ENCODE measurements at regions not wholly inside any gene's neighbourhood (a gene's known extent, or its start where the extent isn't known, plus 50 kb on each side); places are given as distances from the start of the nearest gene placed in this dataset.

DNA sequence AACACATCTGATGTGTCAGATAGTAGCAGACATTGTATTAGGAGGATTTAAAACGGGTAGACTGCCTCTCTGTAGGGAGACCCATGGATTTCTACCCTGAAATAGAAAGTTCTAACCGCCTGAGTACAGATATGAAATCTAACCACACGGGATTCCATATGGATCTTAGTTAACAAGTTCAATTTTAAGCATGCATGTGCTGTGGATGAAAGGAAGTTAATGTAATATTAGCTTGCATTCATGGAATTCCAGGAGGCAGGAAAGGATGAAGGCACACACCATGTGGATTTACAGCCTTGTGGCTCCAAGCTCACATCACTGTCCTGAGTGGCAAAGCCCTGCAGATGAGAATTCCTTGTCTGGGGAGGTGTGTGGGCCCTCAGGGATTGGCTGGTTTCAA lies 120.6 kb upstream of the IRS2 start:
- Histone ChIP-seq H3K36me3 (ENCODE audit: control insufficient read depth in 1 of 2, insufficient read depth in 2 of 2, low read length in 1 of 2) (no peaks in the 10 kb centered on the region), H3K4me3 (ENCODE audit: low read length in 2 of 2) (no peak overlapping the region), H3K27me3 (ENCODE audit: control insufficient read depth in 1 of 2, insufficient read depth in 2 of 2, low read length in 1 of 2) (no peaks in the 10 kb centered on the region), H3K4me1 (ENCODE audit: control insufficient read depth in 1 of 2, insufficient read depth in 2 of 2, low read length in 2 of 2) (no peaks in the 10 kb centered on the region), H3K9me3 (ENCODE audit: control insufficient read depth, low read length) (peaks cover 3% of the 10 kb centered on the region), H3K27ac (ENCODE audit: low read depth in 1 of 2, low read length in 2 of 2) (no peak overlapping the region)
- DNase-seq, result no peak
- WGBS, 2 donors, result 60 to 67% methylated on average over 3 of the region's 3 CpGs
- no peak for ATAC-seq (ENCODE audit: low FRiP score)
- intact Hi-C loops (cut with DNase I), result no loop called here

DNA sequence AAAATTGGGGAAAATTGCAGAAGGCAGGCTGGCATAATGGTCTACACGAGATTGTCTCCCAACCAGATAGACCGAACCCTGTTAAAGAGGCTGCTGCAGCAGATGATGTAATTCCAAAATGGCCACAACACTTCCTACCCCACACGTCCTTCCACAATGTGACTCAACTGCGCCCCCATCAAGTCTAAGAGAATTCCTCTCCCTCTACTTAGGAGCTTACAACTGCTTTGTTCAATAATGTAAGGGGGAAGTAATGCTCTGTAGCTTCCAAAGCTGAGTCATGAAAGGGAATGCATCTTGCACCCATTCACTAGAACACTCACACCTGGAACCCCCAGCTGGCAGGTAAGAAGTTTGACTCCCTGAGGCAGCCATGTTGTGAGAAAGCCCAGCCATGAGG lies 117.8 kb upstream of the IRS2 start:
- H3K36me3 ChIP-seq (ENCODE audit: control insufficient read depth in 1 of 2, insufficient read depth in 2 of 2, low read length in 1 of 2), result no peaks in the 10 kb centered on the region

DNA sequence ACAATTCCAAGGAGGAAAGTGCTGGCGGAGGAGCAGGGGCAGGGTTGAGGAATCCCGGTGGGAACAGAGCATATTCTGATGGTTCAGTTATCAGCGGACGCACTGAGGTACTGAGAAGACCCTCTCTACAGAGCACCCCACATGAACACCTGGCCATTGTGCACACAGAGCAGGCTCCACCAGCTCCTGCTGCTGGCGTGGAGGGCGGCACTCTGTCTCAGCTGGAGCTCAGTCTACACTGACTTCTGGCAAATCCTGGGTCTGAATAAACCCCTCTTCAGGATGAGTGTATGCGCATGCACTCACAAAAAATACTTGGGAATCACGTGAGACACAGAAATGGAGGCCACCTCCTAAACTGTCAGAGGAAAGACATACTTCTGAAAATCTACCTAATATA lies 114.4 kb upstream of the IRS2 start:
- Histone ChIP-seq H3K4me1 (ENCODE audit: control insufficient read depth in 1 of 2, insufficient read depth in 2 of 2, low read length in 2 of 2) (no peaks in the 10 kb centered on the region), H3K27me3 (ENCODE audit: control insufficient read depth in 1 of 2, insufficient read depth in 2 of 2, low read length in 1 of 2) (no peaks in the 10 kb centered on the region), H3K9me3 (ENCODE audit: control insufficient read depth, low read length) (peaks cover 2% of the 10 kb centered on the region), H3K27ac (ENCODE audit: low read depth in 1 of 2, low read length in 2 of 2) (no peak overlapping the region), H3K36me3 (ENCODE audit: control insufficient read depth in 1 of 2, insufficient read depth in 2 of 2, low read length in 1 of 2) (no peaks in the 10 kb centered on the region), H3K4me3 (ENCODE audit: low read length in 2 of 2) (no peak overlapping the region)
- ATAC-seq (ENCODE audit: low FRiP score) (no peak), DNase-seq (no peak)
- intact Hi-C loops (cut with DNase I), result no loop called here
- WGBS, 2 donors, result 78 to 83% methylated on average over 8 of the region's 8 CpGs

More for the DNA sequence above, 117.8 kb upstream of the IRS2 start:
- Histone ChIP-seq H3K4me1 (ENCODE audit: control insufficient read depth in 1 of 2, insufficient read depth in 2 of 2, low read length in 2 of 2) (no peaks in the 10 kb centered on the region), H3K27ac (ENCODE audit: low read depth in 1 of 2, low read length in 2 of 2) (no peak overlapping the region), H3K9me3 (ENCODE audit: control insufficient read depth, low read length) (peaks cover 3% of the 10 kb centered on the region), H3K4me3 (ENCODE audit: low read length in 2 of 2) (no peak overlapping the region), H3K27me3 (ENCODE audit: control insufficient read depth in 1 of 2, insufficient read depth in 2 of 2, low read length in 1 of 2) (no peaks in the 10 kb centered on the region)
- 71 to 79% methylated on average over 4 of the region's 4 CpGs for WGBS, 2 donors
- intact Hi-C loops (cut with DNase I), result no loop called here
- ATAC-seq (ENCODE audit: low FRiP score) (no peak), DNase-seq (no peak)

DNA sequence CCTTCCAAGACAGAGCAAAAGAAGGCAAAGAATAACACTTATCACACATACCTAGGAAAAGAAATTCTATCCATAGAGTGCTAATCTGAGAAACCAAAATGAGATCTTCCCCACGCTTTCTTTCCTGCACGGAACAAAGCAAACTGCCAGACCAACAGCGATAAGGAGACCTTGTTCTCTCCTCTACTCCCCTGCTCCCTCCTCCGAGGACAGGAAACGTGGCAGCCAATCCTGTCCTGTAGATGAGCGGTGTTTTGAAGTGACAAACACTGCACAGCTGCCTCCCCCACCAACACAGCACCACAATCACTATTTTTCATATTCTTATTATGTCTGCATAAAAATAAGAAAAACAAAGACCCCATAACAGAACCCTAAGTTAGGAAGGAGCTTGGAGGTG lies 113.9 kb upstream of the IRS2 start:
- no peak overlapping the region for H3K4me3 ChIP-seq (ENCODE audit: low read length in 2 of 2)
- WGBS, 2 donors, result 5 to 16% methylated on average over 6 of the region's 6 CpGs
- H3K9me3 ChIP-seq (ENCODE audit: control insufficient read depth, low read length), result peaks cover 2% of the 10 kb centered on the region
- intact Hi-C loops (cut with DNase I), result no loop called here
- no peaks in the 10 kb centered on the region for H3K4me1 ChIP-seq (ENCODE audit: control insufficient read depth in 1 of 2, insufficient read depth in 2 of 2, low read length in 2 of 2)
- ATAC-seq (ENCODE audit: low FRiP score) (no peak), DNase-seq (no peak)
- H3K27ac ChIP-seq (ENCODE audit: low read depth in 1 of 2, low read length in 2 of 2), result no peak overlapping the region
- no peaks in the 10 kb centered on the region for H3K27me3 ChIP-seq (ENCODE audit: control insufficient read depth in 1 of 2, insufficient read depth in 2 of 2, low read length in 1 of 2)
- H3K36me3 ChIP-seq (ENCODE audit: control insufficient read depth in 1 of 2, insufficient read depth in 2 of 2, low read length in 1 of 2), result no peaks in the 10 kb centered on the region

DNA sequence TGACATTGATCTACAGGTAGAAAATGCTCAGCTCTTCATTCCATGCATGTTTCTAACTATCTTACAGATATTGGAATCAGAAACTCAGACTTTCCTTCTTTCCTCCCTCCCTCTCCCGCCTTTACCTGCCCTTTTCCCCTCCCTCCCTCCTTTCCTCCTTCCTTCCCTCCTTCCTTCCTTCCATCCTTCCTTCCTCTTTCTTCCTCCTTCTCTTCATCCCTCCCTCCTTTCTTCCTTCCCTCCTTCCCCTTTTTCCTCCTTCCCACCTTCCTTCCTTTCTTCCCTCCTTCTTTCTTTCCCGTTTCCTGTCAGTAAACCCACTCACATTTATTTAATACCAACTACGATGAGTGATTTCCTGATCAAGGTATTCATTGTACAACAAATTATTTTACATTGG lies 113.4 kb upstream of the IRS2 start:
- H3K4me1 ChIP-seq (ENCODE audit: control insufficient read depth in 1 of 2, insufficient read depth in 2 of 2, low read length in 2 of 2), result no peaks in the 10 kb centered on the region
- DNase-seq, result no peak
- no peaks in the 10 kb centered on the region for H3K27me3 ChIP-seq (ENCODE audit: control insufficient read depth in 1 of 2, insufficient read depth in 2 of 2, low read length in 1 of 2)
- no peaks in the 10 kb centered on the region for H3K36me3 ChIP-seq (ENCODE audit: control insufficient read depth in 1 of 2, insufficient read depth in 2 of 2, low read length in 1 of 2)
- H3K9me3 ChIP-seq (ENCODE audit: control insufficient read depth, low read length), result peaks cover 2% of the 10 kb centered on the region
- no peak overlapping the region for H3K27ac ChIP-seq (ENCODE audit: low read depth in 1 of 2, low read length in 2 of 2)
- H3K4me3 ChIP-seq (ENCODE audit: low read length in 2 of 2), result no peak overlapping the region
- WGBS, 2 donors, result 48 to 56% methylated on average over 2 to 3 of the region's 3 CpGs
- no peak for ATAC-seq (ENCODE audit: low FRiP score)
- intact Hi-C loops (cut with DNase I), result no loop called here

DNA sequence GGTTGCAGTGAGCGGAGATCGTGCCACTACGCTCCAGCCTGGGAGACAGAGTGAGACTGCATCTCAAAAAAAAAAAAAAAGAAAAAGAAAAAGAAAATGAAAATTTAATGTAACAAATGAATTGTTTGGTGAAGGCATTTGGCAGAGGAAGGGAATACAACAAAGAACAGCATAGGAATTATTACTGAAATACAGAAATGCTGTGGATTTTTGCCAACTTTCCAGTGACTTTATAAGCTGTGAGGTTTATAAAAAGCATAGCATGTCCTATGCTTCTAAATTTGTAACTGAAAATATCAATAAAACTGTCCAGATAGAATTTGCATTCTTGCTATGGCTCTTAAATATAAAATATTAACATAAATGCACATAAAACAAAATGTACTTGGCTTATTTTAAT lies 112.9 kb upstream of the IRS2 start:
- WGBS, 2 donors, result 90 to 93% methylated on average over 3 of the region's 3 CpGs
- Histone ChIP-seq H3K4me1 (ENCODE audit: control insufficient read depth in 1 of 2, insufficient read depth in 2 of 2, low read length in 2 of 2) (no peaks in the 10 kb centered on the region), H3K9me3 (ENCODE audit: control insufficient read depth, low read length) (peaks cover under 1% of the 10 kb centered on the region), H3K27me3 (ENCODE audit: control insufficient read depth in 1 of 2, insufficient read depth in 2 of 2, low read length in 1 of 2) (no peaks in the 10 kb centered on the region), H3K4me3 (ENCODE audit: low read length in 2 of 2) (no peak overlapping the region), H3K27ac (ENCODE audit: low read depth in 1 of 2, low read length in 2 of 2) (no peak overlapping the region), H3K36me3 (ENCODE audit: control insufficient read depth in 1 of 2, insufficient read depth in 2 of 2, low read length in 1 of 2) (no peaks in the 10 kb centered on the region)
- no peak for DNase-seq
- ATAC-seq (ENCODE audit: low FRiP score), result no peak
- intact Hi-C loops (cut with DNase I), result no loop called here

DNA sequence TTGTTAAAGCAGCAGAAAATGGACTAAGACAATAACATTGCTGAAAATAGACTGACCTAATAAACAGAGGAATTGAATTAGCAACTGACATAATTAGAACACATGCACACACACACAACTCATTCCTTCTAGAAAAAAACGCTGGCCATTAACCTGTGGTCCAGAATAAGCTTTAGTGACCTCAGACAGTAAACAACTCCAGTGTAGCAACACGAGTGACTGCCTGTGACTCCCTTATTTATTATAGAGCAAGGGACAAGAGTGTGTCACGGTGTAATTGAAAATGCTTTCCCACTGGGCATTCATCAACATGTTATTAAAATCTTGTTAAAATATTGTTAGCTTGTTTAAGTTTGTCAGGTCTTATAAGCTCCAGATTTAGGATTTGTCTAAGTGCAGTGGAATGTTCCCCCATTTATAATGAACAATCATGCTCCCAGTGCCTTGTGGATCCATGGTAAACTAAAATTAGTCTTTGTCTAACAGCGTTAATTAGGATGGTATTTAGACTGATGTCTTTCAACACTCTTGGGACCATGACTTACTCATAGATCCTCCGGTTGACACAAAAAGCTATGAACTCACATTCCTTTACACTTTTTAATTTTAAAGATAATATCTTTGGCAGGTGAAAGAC lies 111.7 kb upstream of the IRS2 start:
- H3K27me3 ChIP-seq (ENCODE audit: control insufficient read depth in 1 of 2, insufficient read depth in 2 of 2, low read length in 1 of 2), result no peaks in the 10 kb centered on the region
- intact Hi-C loops (cut with DNase I), result no loop called here
- DNase-seq (no peak), ATAC-seq (ENCODE audit: low FRiP score) (no peak)
- 29 to 42% methylated on average over 5 of the region's 5 CpGs for WGBS, 2 donors
- no peaks in the 10 kb centered on the region for H3K4me1 ChIP-seq (ENCODE audit: control insufficient read depth in 1 of 2, insufficient read depth in 2 of 2, low read length in 2 of 2)
- H3K36me3 ChIP-seq (ENCODE audit: control insufficient read depth in 1 of 2, insufficient read depth in 2 of 2, low read length in 1 of 2), result no peaks in the 10 kb centered on the region
- H3K27ac ChIP-seq (ENCODE audit: low read depth in 1 of 2, low read length in 2 of 2), result no peak overlapping the region
- no peaks in the 10 kb centered on the region for H3K9me3 ChIP-seq (ENCODE audit: control insufficient read depth, low read length)
- H3K4me3 ChIP-seq (ENCODE audit: low read length in 2 of 2), result no peak overlapping the region

DNA sequence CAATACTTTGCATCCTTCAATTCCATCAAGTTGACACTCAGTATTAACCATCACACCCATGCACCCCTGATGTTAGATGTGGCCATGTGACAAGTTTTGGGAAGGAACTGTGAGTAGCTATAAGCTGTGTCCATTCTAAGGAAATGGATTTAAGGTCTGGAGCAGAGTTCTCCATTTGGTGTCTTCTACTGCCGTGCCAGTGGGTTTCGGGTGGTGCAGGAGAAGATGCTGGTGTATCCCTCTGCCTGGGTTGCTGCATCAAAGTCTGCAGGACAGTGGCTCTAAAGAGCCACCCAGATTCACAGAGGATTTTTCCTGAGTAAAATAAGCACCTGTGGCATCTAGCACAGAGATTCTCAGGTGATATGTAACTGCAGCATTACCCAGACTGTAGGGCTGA lies 105.7 kb upstream of the IRS2 start:
- Histone ChIP-seq H3K27ac (ENCODE audit: low read depth in 1 of 2, low read length in 2 of 2) (no peak overlapping the region), H3K4me1 (ENCODE audit: control insufficient read depth in 1 of 2, insufficient read depth in 2 of 2, low read length in 2 of 2) (no peaks in the 10 kb centered on the region), H3K36me3 (ENCODE audit: control insufficient read depth in 1 of 2, insufficient read depth in 2 of 2, low read length in 1 of 2) (no peaks in the 10 kb centered on the region), H3K4me3 (ENCODE audit: low read length in 2 of 2) (no peak overlapping the region), H3K27me3 (ENCODE audit: control insufficient read depth in 1 of 2, insufficient read depth in 2 of 2, low read length in 1 of 2) (no peaks in the 10 kb centered on the region), H3K9me3 (ENCODE audit: control insufficient read depth, low read length) (no peaks in the 10 kb centered on the region)
- no peak for DNase-seq
- 95 to 97% methylated on average over 2 of the region's 2 CpGs for WGBS, 2 donors
- intact Hi-C loops (cut with DNase I), result no loop called here
- no peak for ATAC-seq (ENCODE audit: low FRiP score)

DNA sequence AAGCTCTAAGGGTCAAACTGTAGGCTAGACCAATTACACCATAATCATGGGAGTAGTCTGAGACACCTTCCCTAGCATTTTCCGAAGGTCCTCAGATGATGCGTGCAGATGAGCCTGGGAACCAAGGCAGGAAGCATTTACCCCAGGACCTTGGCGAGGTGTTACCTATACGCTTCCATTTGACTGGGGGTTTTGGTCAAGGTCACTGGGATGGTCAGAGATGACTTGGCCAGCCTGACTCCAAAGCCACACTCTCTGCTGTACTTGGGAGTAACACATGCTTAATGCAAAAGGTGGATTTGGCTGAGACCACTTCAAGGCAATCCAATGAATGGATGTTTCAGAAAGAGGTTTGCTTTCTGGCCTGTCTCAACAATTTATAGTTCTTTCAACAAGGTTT lies 98.9 kb upstream of the IRS2 start:
- Histone ChIP-seq H3K36me3 (ENCODE audit: control insufficient read depth in 1 of 2, insufficient read depth in 2 of 2, low read length in 1 of 2) (no peaks in the 10 kb centered on the region), H3K27me3 (ENCODE audit: control insufficient read depth in 1 of 2, insufficient read depth in 2 of 2, low read length in 1 of 2) (no peaks in the 10 kb centered on the region), H3K4me1 (ENCODE audit: control insufficient read depth in 1 of 2, insufficient read depth in 2 of 2, low read length in 2 of 2) (no peaks in the 10 kb centered on the region), H3K9me3 (ENCODE audit: control insufficient read depth, low read length) (no peaks in the 10 kb centered on the region), H3K4me3 (ENCODE audit: low read length in 2 of 2) (no peak overlapping the region), H3K27ac (ENCODE audit: low read depth in 1 of 2, low read length in 2 of 2) (no peak overlapping the region)
- no peak for DNase-seq
- intact Hi-C loops (cut with DNase I), result no loop called here
- WGBS, 2 donors, result 92 to 97% methylated on average over 4 of the region's 4 CpGs
- no peak for ATAC-seq (ENCODE audit: low FRiP score)

Data from aorta (tissue), 5 donors.